Breast epithelium (tissue), 3 donors: ENCODE measurements at regions not wholly inside any gene's neighbourhood (a gene's known extent, or its start where the extent isn't known, plus 50 kb on each side); places are given as distances from the start of the nearest gene placed in this dataset.

Experiments
- CTCF ChIP-seq, 3 donors: fragments of 450-650 bp; IDR thresholded peaks; one replicate each; pipeline ENCODE4 v1.5.1; 2016 to 2017; ENCODE audit warnings: antibody characterized with exemption in 3 of 3, mild to moderate bottlenecking in 3 of 3, moderate library complexity in 3 of 3
- POLR2A ChIP-seq: fragments of 450-650 bp; IDR thresholded peaks from one replicate; pipeline ENCODE4 v1.6.1; 2016; ENCODE audit warnings: antibody characterized with exemption, mild to moderate bottlenecking, moderate library complexity

GRCh38 chr10:83108565-83109333 is 1030.6 kb upstream of the GHITM start:
- TF ChIP-seq CTCF (IDR thresholded peaks at IDR 0.05): no peak
- no peak for TF ChIP-seq POLR2A
